H9 (cell line): ENCODE measurements at regions not wholly inside any gene's neighbourhood (a gene's known extent, or its start where the extent isn't known, plus 50 kb on each side); places are given as distances from the start of the nearest gene placed in this dataset.
"Not testable (repeated sequence)": the region's sequence is repeated elsewhere in the genome, so short reads cannot be mapped to it uniquely, and the experiment has no call there.

ENCODE experiments used
- DNase-seq: peaks from one replicate; pipeline ENCODE4 v3.0.0-alpha.2; 2017
- H2AFZ ChIP-seq: one replicate; pipeline ENCODE4 v1.6.1; 2013; ENCODE audit warnings: mild to moderate bottlenecking, low read length, control low read depth, moderate library complexity
- H2AK5ac ChIP-seq: 2 replicates; pipeline ENCODE4 v1.6.1; 2013; ENCODE audit warnings: low read length, control low read depth, mixed read lengths; ENCODE audit not compliant: insufficient read length
- H2BK120ac ChIP-seq: one replicate; pipeline ENCODE4 v1.6.1; 2013; ENCODE audit warnings: low read depth, mild to moderate bottlenecking, low read length, control low read depth, inconsistent platforms; ENCODE audit not compliant: poor library complexity, severe bottlenecking
- H2BK12ac ChIP-seq: 2 replicates; pipeline ENCODE4 v1.6.1; 2013; ENCODE audit warnings: low read length, control low read depth, mixed read lengths, low read depth; ENCODE audit not compliant: insufficient read length
- H2BK15ac ChIP-seq: 2 replicates; pipeline ENCODE4 v1.6.1; 2013; ENCODE audit warnings: low read depth, low read length, control low read depth
- H2BK20ac ChIP-seq: one replicate; pipeline ENCODE4 v1.6.1; 2013; ENCODE audit warnings: low read depth, mild to moderate bottlenecking, low read length, control low read depth, inconsistent platforms; ENCODE audit not compliant: poor library complexity, severe bottlenecking
- H2BK5ac ChIP-seq: 2 replicates; pipeline ENCODE4 v1.6.1; 2013; ENCODE audit warnings: low read length, control low read depth, mixed read lengths; ENCODE audit not compliant: insufficient read length
- H3K14ac ChIP-seq: 2 replicates; pipeline ENCODE4 v1.6.1; 2013; ENCODE audit warnings: low read length, control low read depth; ENCODE audit not compliant: insufficient read depth
- H3K18ac ChIP-seq: 2 replicates; pipeline ENCODE4 v1.6.1; 2013; ENCODE audit warnings: low read depth, mild to moderate bottlenecking, mixed read lengths, low read length, control low read depth; ENCODE audit not compliant: insufficient read length
- H3K23ac ChIP-seq: 2 replicates; pipeline ENCODE4 v1.6.1; 2013; ENCODE audit warnings: low read length, control low read depth, mixed read lengths, low read depth; ENCODE audit not compliant: insufficient read length
- H3K23me2 ChIP-seq: 2 replicates; pipeline ENCODE4 v1.6.1; 2013; ENCODE audit warnings: low read depth, mild to moderate bottlenecking, mixed read lengths, low read length, control low read depth; ENCODE audit not compliant: insufficient read length, poor library complexity, severe bottlenecking
- H3K27ac ChIP-seq: 2 replicates; pipeline ENCODE4 v1.5.1; 2013; ENCODE audit warnings: low read length, control low read depth, mixed read lengths, low read depth; ENCODE audit not compliant: insufficient read length
- H3K27me3 ChIP-seq: 2 replicates; pipeline ENCODE4 v1.6.1; 2013; ENCODE audit warnings: low read length, control low read depth, inconsistent platforms; ENCODE audit not compliant: insufficient read depth
- H3K4ac ChIP-seq: 2 replicates; pipeline ENCODE4 v1.6.1; 2013; ENCODE audit warnings: low read depth, mild to moderate bottlenecking, control low read depth, inconsistent platforms, low read length, moderate library complexity
- H3K4me1 ChIP-seq: 2 replicates; pipeline ENCODE4 v1.6.1; 2013; ENCODE audit warnings: low read length, control low read depth, inconsistent platforms; ENCODE audit not compliant: insufficient read depth
- H3K4me2 ChIP-seq: 2 replicates; pipeline ENCODE4 v1.6.1; 2013; ENCODE audit warnings: low read length, control low read depth, mixed read lengths; ENCODE audit not compliant: insufficient read length, insufficient read depth
- H3K56ac ChIP-seq: 2 replicates; pipeline ENCODE4 v1.6.1; 2013; ENCODE audit warnings: low read depth, mild to moderate bottlenecking, mixed read lengths, low read length, control low read depth; ENCODE audit not compliant: insufficient read length
- H3K79me1 ChIP-seq: 2 replicates; pipeline ENCODE4 v1.6.1; 2013; ENCODE audit warnings: low read depth, mild to moderate bottlenecking, moderate library complexity, low read length, control low read depth, inconsistent platforms; ENCODE audit not compliant: insufficient read depth, poor library complexity, severe bottlenecking
- H3K79me2 ChIP-seq: 2 replicates; pipeline ENCODE4 v1.6.1; 2013; ENCODE audit warnings: low read length, control low read depth, inconsistent platforms; ENCODE audit not compliant: insufficient read depth
- H3K9ac ChIP-seq: 2 replicates; pipeline ENCODE4 v1.6.1; 2013; ENCODE audit warnings: low read length, control low read depth, mixed read lengths; ENCODE audit not compliant: insufficient read length; ENCODE audit errors: extremely low read depth
- H3K9me3 ChIP-seq: one replicate; pipeline ENCODE4 v1.6.1; 2013; ENCODE audit warnings: low read depth, low read length, inconsistent platforms; ENCODE audit not compliant: control insufficient read depth
- H3T11ph ChIP-seq: one replicate; pipeline ENCODE4 v1.6.1; 2013; ENCODE audit warnings: mild to moderate bottlenecking, low read length, control low read depth, inconsistent platforms
- H4K20me1 ChIP-seq: one replicate; pipeline ENCODE4 v1.6.1; 2013; ENCODE audit not compliant: control insufficient read depth, insufficient read length, insufficient read depth
- H4K5ac ChIP-seq: 2 replicates; pipeline ENCODE4 v1.6.1; 2013; ENCODE audit warnings: low read depth, mild to moderate bottlenecking, mixed read lengths, low read length, control low read depth; ENCODE audit not compliant: insufficient read length
- H4K8ac ChIP-seq: replicated peaks from 2 replicates; pipeline ENCODE4 v1.6.1; 2013; ENCODE audit warnings: low read length, control low read depth, mixed read lengths, low read depth; ENCODE audit not compliant: insufficient read length
- H4K91ac ChIP-seq: 2 replicates; pipeline ENCODE4 v1.6.1; 2013; ENCODE audit warnings: low read depth, mild to moderate bottlenecking, moderate library complexity, mixed read lengths, low read length, control low read depth; ENCODE audit not compliant: insufficient read length
- H3K27ac Mint-ChIP-seq, 3 experiments: 2 replicates in 2 of 3; 3 replicates in 1 of 3; pipeline ENCODE4 v1.8.0; 2020 to 2021; ENCODE audit warnings: mixed read lengths in 3 of 3, mild to moderate bottlenecking in 1 of 3, moderate library complexity in 1 of 3
- H3K27me3 Mint-ChIP-seq: 2 replicates; pipeline ENCODE4 v1.8.0; 2021; ENCODE audit warnings: low read depth, mild to moderate bottlenecking, moderate library complexity, mixed read lengths
- H3K36me3 Mint-ChIP-seq, 3 experiments: 2 replicates in 2 of 3; 3 replicates in 1 of 3; pipeline ENCODE4 v1.8.0; 2020 to 2021; ENCODE audit warnings: low read depth in 3 of 3, mixed read lengths in 3 of 3; ENCODE audit not compliant: insufficient read depth in 1 of 3
- H3K4me1 Mint-ChIP-seq, 2 experiments: 2 replicates each; pipeline ENCODE4 v1.8.0; 2020; ENCODE audit warnings: mixed read lengths in 2 of 2
- H3K4me3 Mint-ChIP-seq, 2 experiments: 2 replicates in 1 of 2; 3 replicates in 1 of 2; pipeline ENCODE4 v1.8.0; 2020 to 2021; ENCODE audit warnings: mild to moderate bottlenecking in 2 of 2, mixed read lengths in 2 of 2, moderate library complexity in 1 of 2
- H3K9me3 Mint-ChIP-seq, 2 experiments: 2 replicates in 1 of 2; 3 replicates in 1 of 2; pipeline ENCODE4 v1.8.0; 2020; ENCODE audit warnings: mild to moderate bottlenecking in 2 of 2, mixed read lengths in 2 of 2, moderate library complexity in 1 of 2
- WGBS: extraction: QIAGEN DNeasy Blood & Tissue Kit; methylation state at CpG from one replicate; pipeline ENCODE4 v1.1.7; 2013; ENCODE audit warnings: missing lambda C conversion rate, low lambda C conversion rate, mixed read lengths; ENCODE audit not compliant: insufficient read length; ENCODE audit errors: extremely low coverage; 5-methylcytosine and 5-hydroxymethylcytosine counted together
- TF ChIP-seq, protein P1 (sequence below): fragments of 200-600 bp; sonication (generic); conservative IDR thresholded peaks from 3 replicates; pipeline ENCODE4 v1.8.0; 2021; ENCODE audit warnings: antibody characterized with exemption, mild to moderate bottlenecking

DNA sequence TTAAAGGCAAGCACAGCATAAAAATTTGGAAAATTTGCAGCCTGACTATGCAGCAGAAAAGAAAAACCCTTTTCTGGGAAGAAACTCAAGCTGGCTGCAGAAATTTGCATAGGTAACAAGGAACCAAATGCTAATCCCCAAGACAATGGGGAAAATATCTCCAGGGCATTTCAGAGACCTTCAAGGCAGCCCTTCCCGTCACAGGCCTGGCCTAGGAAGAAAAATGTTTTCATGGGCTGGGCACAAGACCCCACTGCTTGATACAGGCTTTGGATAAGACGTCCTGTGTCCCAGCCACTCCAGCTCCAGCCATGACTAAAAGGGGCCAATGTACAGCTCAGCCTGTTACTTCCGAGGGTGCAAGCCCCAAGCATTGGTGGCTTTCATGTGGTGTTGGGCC lies 717.6 kb downstream of the TDRD15 start:
- no CpG with 5 or more reads among the region's 3 CpGs for WGBS

GRCh38 chr2:21850367-21850766 lies 726.6 kb downstream of the TDRD15 start:
- H3K4me2 ChIP-seq, H2BK15ac ChIP-seq, H2AFZ ChIP-seq, H3K27ac Mint-ChIP-seq, H4K91ac ChIP-seq, H3K18ac ChIP-seq, DNase-seq, H4K8ac ChIP-seq, H2BK12ac ChIP-seq, H3K4me3 Mint-ChIP-seq, H3T11ph ChIP-seq, H2BK5ac ChIP-seq, H3K27me3 ChIP-seq, H3K9me3 Mint-ChIP-seq, H3K4me1 ChIP-seq, H2BK20ac ChIP-seq, H4K5ac ChIP-seq, H2BK120ac ChIP-seq, H3K79me1 ChIP-seq, H3K56ac ChIP-seq, H3K23me2 ChIP-seq, H3K36me3 Mint-ChIP-seq, H3K79me2 ChIP-seq, H4K20me1 ChIP-seq, H3K4ac ChIP-seq, H3K27ac ChIP-seq, H3K4me1 Mint-ChIP-seq, H3K14ac ChIP-seq, H3K27me3 Mint-ChIP-seq, H3K23ac ChIP-seq, H3K9ac ChIP-seq, H2AK5ac ChIP-seq, H3K9me3 ChIP-seq: not testable (repeated sequence)
- no CpG with 5 or more reads among the region's 7 CpGs for WGBS

More for the DNA sequence above, 717.6 kb downstream of the TDRD15 start:
- no peak overlapping the region for H3K27ac ChIP-seq
- no peak overlapping the region for H2AFZ ChIP-seq
- H4K20me1 ChIP-seq, result no peaks in the 10 kb centered on the region
- Mint-ChIP-seq H3K27me3 (no peaks in the 10 kb centered on the region), H3K9me3 (no peaks in the 10 kb centered on the region; a peak in 1 of 5 replicates), H3K4me1 (peaks cover 18% of the 10 kb centered on the region in 2 experiments), H3K4me3 (no peak overlapping the region), H3K36me3 (peaks cover 0 to 4% (median 0%) of the 10 kb centered on the region in 3 experiments; a peak in 5 of 7 replicates), H3K27ac (peak overlapping the region; percentile 70 to 86 (median 74); a peak in 3 of 7 replicates)
- no peak overlapping the region for H3K23ac ChIP-seq
- no peak overlapping the region for H2AK5ac ChIP-seq
- no peaks in the 10 kb centered on the region for H3K9me3 ChIP-seq
- H3K4ac ChIP-seq, result no peak overlapping the region
- H3K79me1 ChIP-seq, result no peaks in the 10 kb centered on the region
- no peak overlapping the region for H2BK5ac ChIP-seq
- no peaks in the 10 kb centered on the region for H3K27me3 ChIP-seq
- H3K56ac ChIP-seq, result no peak overlapping the region
- H3K4me2 ChIP-seq, result no peak overlapping the region
- no peak overlapping the region for H3K9ac ChIP-seq
- no peaks in the 10 kb centered on the region for H3K79me2 ChIP-seq
- no peak overlapping the region for H4K8ac ChIP-seq
- DNase-seq, result peak; percentile 32
- H3T11ph ChIP-seq, result no peak overlapping the region
- no peaks in the 10 kb centered on the region for H3K23me2 ChIP-seq
- no peak overlapping the region for H3K14ac ChIP-seq
- no peak overlapping the region for H2BK15ac ChIP-seq
- H4K5ac ChIP-seq, result no peak overlapping the region
- H2BK20ac ChIP-seq, result no peak overlapping the region
- no peak overlapping the region for H3K18ac ChIP-seq
- H3K4me1 ChIP-seq, result peaks cover 2% of the 10 kb centered on the region; the same call in 1 of the 2 replicates
- H2BK120ac ChIP-seq, result no peak overlapping the region
- H4K91ac ChIP-seq, result no peak overlapping the region
- no peak overlapping the region for H2BK12ac ChIP-seq
- TF ChIP-seq, protein P1, sequence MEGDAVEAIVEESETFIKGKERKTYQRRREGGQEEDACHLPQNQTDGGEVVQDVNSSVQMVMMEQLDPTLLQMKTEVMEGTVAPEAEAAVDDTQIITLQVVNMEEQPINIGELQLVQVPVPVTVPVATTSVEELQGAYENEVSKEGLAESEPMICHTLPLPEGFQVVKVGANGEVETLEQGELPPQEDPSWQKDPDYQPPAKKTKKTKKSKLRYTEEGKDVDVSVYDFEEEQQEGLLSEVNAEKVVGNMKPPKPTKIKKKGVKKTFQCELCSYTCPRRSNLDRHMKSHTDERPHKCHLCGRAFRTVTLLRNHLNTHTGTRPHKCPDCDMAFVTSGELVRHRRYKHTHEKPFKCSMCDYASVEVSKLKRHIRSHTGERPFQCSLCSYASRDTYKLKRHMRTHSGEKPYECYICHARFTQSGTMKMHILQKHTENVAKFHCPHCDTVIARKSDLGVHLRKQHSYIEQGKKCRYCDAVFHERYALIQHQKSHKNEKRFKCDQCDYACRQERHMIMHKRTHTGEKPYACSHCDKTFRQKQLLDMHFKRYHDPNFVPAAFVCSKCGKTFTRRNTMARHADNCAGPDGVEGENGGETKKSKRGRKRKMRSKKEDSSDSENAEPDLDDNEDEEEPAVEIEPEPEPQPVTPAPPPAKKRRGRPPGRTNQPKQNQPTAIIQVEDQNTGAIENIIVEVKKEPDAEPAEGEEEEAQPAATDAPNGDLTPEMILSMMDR, result no peak
